CD14-positive monocyte (primary cell): ENCODE measurements at regions not wholly inside any gene's neighbourhood (a gene's known extent, or its start where the extent isn't known, plus 50 kb on each side); places are given as distances from the start of the nearest gene placed in this dataset.

Experiments
- DNase-seq, 3 donors: peaks; one replicate each; pipeline ENCODE4 v3.0.0-alpha.2; 2011 to 2022
- H2AFZ ChIP-seq: 2 replicates; pipeline ENCODE4 v1.6.0; 2012; ENCODE audit warnings: mild to moderate bottlenecking, low read depth, low read length, inconsistent platforms; ENCODE audit not compliant: insufficient read depth, poor library complexity, severe bottlenecking
- H3K27ac ChIP-seq, 2 donors: 1 replicate in 1 of 2; 2 replicates in 1 of 2; pipeline ENCODE4 v1.5.1; 2012 to 2013; ENCODE audit warnings: low read length in 2 of 2, control low read depth in 1 of 2, inconsistent platforms in 1 of 2, low read depth in 1 of 2, mild to moderate bottlenecking in 1 of 2
- H3K27me3 ChIP-seq, 2 donors: one replicate each; pipeline versions ENCODE4 v1.6.0 to v1.6.1; 2011 to 2013; ENCODE audit warnings: low read length in 2 of 2; ENCODE audit not compliant: control insufficient read depth in 2 of 2, insufficient read depth in 2 of 2
- H3K36me3 ChIP-seq, 2 donors: replicated peaks in 1 of 2; 1 replicate in 1 of 2; 2 replicates in 1 of 2; pipeline versions ENCODE4 v1.5.1 to v1.6.1; 2012 to 2013; ENCODE audit warnings: low read length in 2 of 2, control low read depth in 1 of 2, inconsistent platforms in 1 of 2, mild to moderate bottlenecking in 1 of 2; ENCODE audit not compliant: insufficient read depth in 2 of 2, control insufficient read depth in 1 of 2
- H3K4me1 ChIP-seq, 2 donors: 1 replicate in 1 of 2; 2 replicates in 1 of 2; pipeline versions ENCODE4 v1.5.1 to v1.6.1; 2012 to 2013; ENCODE audit warnings: low read length in 2 of 2, control low read depth in 1 of 2, inconsistent platforms in 1 of 2, mild to moderate bottlenecking in 1 of 2, moderate library complexity in 1 of 2; ENCODE audit not compliant: insufficient read depth in 2 of 2, control insufficient read depth in 1 of 2
- H3K4me2 ChIP-seq: replicated peaks from 2 replicates; pipeline ENCODE3; 2012; ENCODE audit warnings: low read length, moderate library complexity, mild to moderate bottlenecking; ENCODE audit not compliant: poor library complexity, severe bottlenecking; ENCODE audit errors: extremely low read depth
- H3K4me3 ChIP-seq, 3 experiments: fragments of 200-600 bp in 1 of 3; sonication (generic) in 1 of 3; replicated peaks in 1 of 3; 1 replicate in 2 of 3; 2 replicates in 1 of 3; pipeline ENCODE4 v1.5.1; 2011 to 2013; ENCODE audit warnings: low read length in 3 of 3, mild to moderate bottlenecking in 3 of 3, control low read depth in 2 of 3, low read depth in 2 of 3, inconsistent platforms in 1 of 3, moderate library complexity in 1 of 3
- H3K79me2 ChIP-seq: 2 replicates; pipeline ENCODE4 v1.6.0; 2012; ENCODE audit warnings: mild to moderate bottlenecking, control low read depth, inconsistent platforms, low read length, moderate library complexity; ENCODE audit not compliant: insufficient read depth
- H3K9ac ChIP-seq: 2 replicates; pipeline ENCODE4 v1.6.0; 2017; ENCODE audit warnings: low read length, mild to moderate bottlenecking; ENCODE audit not compliant: insufficient read depth, poor library complexity, severe bottlenecking
- H3K9me3 ChIP-seq, 2 donors: replicated peaks in 1 of 2; 1 replicate in 1 of 2; 2 replicates in 1 of 2; pipeline versions ENCODE4 v1.5.1 to v1.6.1; 2012 to 2013; ENCODE audit warnings: low read length in 2 of 2, control low read depth in 1 of 2; ENCODE audit not compliant: control insufficient read depth in 1 of 2, insufficient read depth in 1 of 2
- H4K20me1 ChIP-seq: 2 replicates; pipeline ENCODE4 v1.6.0; 2012; ENCODE audit warnings: mild to moderate bottlenecking, low read length, control low read depth, moderate library complexity; ENCODE audit not compliant: insufficient read depth
- H3K27ac Mint-ChIP-seq, 7 donors: one replicate each; pipeline ENCODE4 v1.8.0; 2020; ENCODE audit warnings: mild to moderate bottlenecking in 7 of 7, mixed read lengths in 7 of 7, moderate library complexity in 6 of 7, inconsistent platforms in 2 of 7
- H3K27me3 Mint-ChIP-seq, 3 donors: one replicate each; pipeline ENCODE4 v1.8.0; 2021 to 2022; ENCODE audit warnings: low read depth in 3 of 3, mild to moderate bottlenecking in 3 of 3, mixed read lengths in 3 of 3, moderate library complexity in 3 of 3, inconsistent platforms in 1 of 3
- H3K36me3 Mint-ChIP-seq, 2 donors: one replicate each; pipeline ENCODE4 v1.8.0; 2020; ENCODE audit warnings: mixed read lengths in 2 of 2, inconsistent platforms in 1 of 2, mild to moderate bottlenecking in 1 of 2
- H3K4me1 Mint-ChIP-seq: one replicate; pipeline ENCODE4 v1.8.0; 2020; ENCODE audit warnings: mild to moderate bottlenecking, mixed read lengths
- H3K4me3 Mint-ChIP-seq, 2 donors: one replicate each; pipeline ENCODE4 v1.8.0; 2020; ENCODE audit warnings: mild to moderate bottlenecking in 2 of 2, mixed read lengths in 2 of 2, moderate library complexity in 1 of 2
- H3K9me3 Mint-ChIP-seq, 7 donors: one replicate each; pipeline ENCODE4 v1.8.0; 2020 to 2022; ENCODE audit warnings: mixed read lengths in 7 of 7, mild to moderate bottlenecking in 6 of 7, moderate library complexity in 6 of 7, inconsistent platforms in 2 of 7
- WGBS: methylation state at CpG from one replicate; pipeline ENCODE4 v1.1.5; 2013; ENCODE audit warnings: missing lambda C conversion rate; ENCODE audit not compliant: insufficient coverage; 5-methylcytosine and 5-hydroxymethylcytosine counted together
- intact Hi-C, 2 donors: fragments of 100-400 bp; cut with micrococcal nuclease; formaldehyde crosslinking; loops; one replicate each; pipeline versions ENCODE4 v1.15.0 to v1.15.1; 2023
- TF ChIP-seq, protein P1 (sequence below): fragments of 200-600 bp; IDR thresholded peaks from one replicate; pipeline ENCODE4 v1.8.0; 2022; ENCODE audit warnings: antibody characterized with exemption, mild to moderate bottlenecking

DNA sequence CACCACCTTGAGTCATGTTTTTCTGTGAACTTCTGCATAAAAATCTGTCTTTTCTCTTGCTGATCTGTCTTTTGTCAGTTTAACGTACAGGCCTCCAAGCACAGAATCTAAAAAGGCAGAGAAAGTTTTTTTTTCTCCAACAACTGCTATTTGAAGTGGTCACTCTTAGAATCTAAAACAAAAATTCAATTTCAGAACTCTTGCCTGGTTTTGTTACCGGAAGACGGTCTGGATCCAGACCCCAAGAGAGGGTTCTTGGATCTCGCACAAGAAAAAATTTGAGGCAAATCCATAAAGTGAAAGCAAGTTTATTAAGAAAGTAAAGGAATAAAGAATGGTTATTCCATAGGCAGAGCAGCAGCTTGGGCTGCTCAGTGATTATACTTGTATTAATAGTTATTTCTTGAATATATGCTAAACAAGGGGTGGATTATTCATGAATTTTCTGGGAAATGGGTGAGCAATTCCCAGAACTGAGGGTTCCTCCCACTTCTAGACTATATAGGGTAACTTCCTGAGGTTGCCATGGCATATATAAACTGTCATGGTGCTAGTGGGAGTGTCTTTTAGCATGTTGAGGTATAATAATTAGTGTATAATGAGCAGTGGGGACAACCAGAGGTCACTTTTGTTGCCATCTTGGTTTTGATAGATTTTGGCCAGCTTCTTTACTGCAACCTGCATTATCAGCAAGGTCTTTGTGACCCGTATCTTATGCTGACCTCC, 150.0 kb upstream of the PLEKHA5 start:
- intact Hi-C loops = no loop called here
- H3K4me1 Mint-ChIP-seq = no peaks in the 10 kb centered on the region

DNA sequence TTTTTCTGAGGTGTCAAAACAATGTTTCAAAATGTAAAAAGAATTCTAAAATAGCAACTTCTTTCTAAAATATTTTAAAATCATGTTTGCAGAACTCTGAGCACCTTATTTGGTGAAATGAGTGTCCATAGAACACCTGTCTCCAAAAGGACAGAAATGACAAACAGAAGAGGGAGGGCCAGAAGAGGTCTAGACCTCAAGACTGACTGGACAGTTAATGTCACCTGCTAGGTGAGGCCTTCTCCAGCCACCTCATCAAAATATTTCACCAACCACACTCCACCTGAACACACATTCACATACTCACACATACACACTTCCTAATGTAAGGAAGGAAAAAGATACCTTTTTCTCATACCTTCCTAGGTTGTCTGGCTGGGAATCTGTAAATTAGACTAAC, 147.8 kb upstream of the PLEKHA5 start:
- Mint-ChIP-seq H3K9me3 (peaks cover 3 to 19% (median 10%) of the 10 kb centered on the region in 7 donors), H3K27me3 (no peaks in the 10 kb centered on the region), H3K36me3 (no peaks in the 10 kb centered on the region), H3K4me1 (no peaks in the 10 kb centered on the region), H3K4me3 (no peak overlapping the region), H3K27ac (no peak overlapping the region)
- no peaks in the 10 kb centered on the region for H3K79me2 ChIP-seq
- no peaks in the 10 kb centered on the region for H4K20me1 ChIP-seq
- no peak overlapping the region for H2AFZ ChIP-seq
- no peak overlapping the region for H3K9ac ChIP-seq
- no peak overlapping the region for H3K27ac ChIP-seq
- no peak overlapping the region for H3K4me3 ChIP-seq
- H3K36me3 ChIP-seq = no peaks in the 10 kb centered on the region
- TF ChIP-seq, protein P1, sequence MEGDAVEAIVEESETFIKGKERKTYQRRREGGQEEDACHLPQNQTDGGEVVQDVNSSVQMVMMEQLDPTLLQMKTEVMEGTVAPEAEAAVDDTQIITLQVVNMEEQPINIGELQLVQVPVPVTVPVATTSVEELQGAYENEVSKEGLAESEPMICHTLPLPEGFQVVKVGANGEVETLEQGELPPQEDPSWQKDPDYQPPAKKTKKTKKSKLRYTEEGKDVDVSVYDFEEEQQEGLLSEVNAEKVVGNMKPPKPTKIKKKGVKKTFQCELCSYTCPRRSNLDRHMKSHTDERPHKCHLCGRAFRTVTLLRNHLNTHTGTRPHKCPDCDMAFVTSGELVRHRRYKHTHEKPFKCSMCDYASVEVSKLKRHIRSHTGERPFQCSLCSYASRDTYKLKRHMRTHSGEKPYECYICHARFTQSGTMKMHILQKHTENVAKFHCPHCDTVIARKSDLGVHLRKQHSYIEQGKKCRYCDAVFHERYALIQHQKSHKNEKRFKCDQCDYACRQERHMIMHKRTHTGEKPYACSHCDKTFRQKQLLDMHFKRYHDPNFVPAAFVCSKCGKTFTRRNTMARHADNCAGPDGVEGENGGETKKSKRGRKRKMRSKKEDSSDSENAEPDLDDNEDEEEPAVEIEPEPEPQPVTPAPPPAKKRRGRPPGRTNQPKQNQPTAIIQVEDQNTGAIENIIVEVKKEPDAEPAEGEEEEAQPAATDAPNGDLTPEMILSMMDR = no peak
- no peak for DNase-seq
- H3K9me3 ChIP-seq = peaks cover 0 to 14% of the 10 kb centered on the region in 2 donors
- intact Hi-C loops = no loop called here
- H3K27me3 ChIP-seq = no peaks in the 10 kb centered on the region
- no peaks in the 10 kb centered on the region for H3K4me1 ChIP-seq
- H3K4me2 ChIP-seq = no peak overlapping the region

More for the DNA sequence above, 150.0 kb upstream of the PLEKHA5 start:
- Mint-ChIP-seq H3K9me3 (peaks cover 3 to 19% (median 11%) of the 10 kb centered on the region in 7 donors), H3K27me3 (no peaks in the 10 kb centered on the region), H3K4me3 (no peak overlapping the region), H3K27ac (no peak overlapping the region), H3K36me3 (no peaks in the 10 kb centered on the region)
- Histone ChIP-seq H3K79me2 (no peaks in the 10 kb centered on the region), H3K36me3 (no peaks in the 10 kb centered on the region), H3K4me1 (no peaks in the 10 kb centered on the region), H3K27me3 (no peaks in the 10 kb centered on the region), H4K20me1 (no peaks in the 10 kb centered on the region), H3K9me3 (peaks cover 0 to 14% of the 10 kb centered on the region in 2 donors), H2AFZ (no peak overlapping the region), H3K4me3 (no peak overlapping the region), H3K9ac (no peak overlapping the region), H3K27ac (no peak overlapping the region), H3K4me2 (no peak overlapping the region)
- 100% methylated on average over 3 of the region's 5 CpGs for WGBS
- no peak for DNase-seq
- TF ChIP-seq, protein P1 = no peak
